KMS-11 (cell line): ENCODE measurements at regions not wholly inside any gene's neighbourhood (a gene's known extent, or its start where the extent isn't known, plus 50 kb on each side); places are given as distances from the start of the nearest gene placed in this dataset.

Experiments
- H2AFZ ChIP-seq: fragments of 200-600 bp; sonication (generic); 2 replicates; pipeline ENCODE4 v1.6.1; 2016; ENCODE audit warnings: antibody characterized with exemption, mixed run types, low read depth
- H3K27ac ChIP-seq: fragments of 200-600 bp; sonication (generic); 2 replicates; pipeline ENCODE4 v1.6.1; 2016; ENCODE audit warnings: mild to moderate bottlenecking, mixed run types
- H3K27me3 ChIP-seq: fragments of 200-600 bp; sonication (generic); 2 replicates; pipeline ENCODE4 v1.6.1; 2017; ENCODE audit warnings: mild to moderate bottlenecking, low read depth, mixed run types, moderate library complexity; ENCODE audit not compliant: insufficient read depth
- H3K36me3 ChIP-seq: fragments of 200-600 bp; sonication (generic); 2 replicates; pipeline ENCODE4 v1.6.1; 2017; ENCODE audit warnings: mild to moderate bottlenecking, mixed run types; ENCODE audit not compliant: insufficient read depth
- H3K4me1 ChIP-seq: fragments of 200-600 bp; sonication (generic); 2 replicates; pipeline ENCODE4 v1.6.1; 2016; ENCODE audit warnings: mild to moderate bottlenecking, low read depth, mixed run types; ENCODE audit not compliant: poor library complexity, severe bottlenecking
- H3K4me2 ChIP-seq: fragments of 200-600 bp; sonication (generic); 2 replicates; pipeline ENCODE4 v1.7.0; 2016; ENCODE audit warnings: mild to moderate bottlenecking, mixed run types
- H3K4me3 ChIP-seq: fragments of 200-600 bp; sonication (generic); IDR thresholded peaks from 2 replicates; pipeline ENCODE4 v1.6.1; 2017; ENCODE audit warnings: low read depth, low read length, mixed read lengths; ENCODE audit not compliant: insufficient read depth
- H3K79me2 ChIP-seq: fragments of 200-600 bp; sonication (generic); 2 replicates; pipeline ENCODE4 v1.6.1; 2016; ENCODE audit warnings: low read depth, mixed run types; ENCODE audit not compliant: insufficient read depth
- H3K9ac ChIP-seq: fragments of 200-600 bp; sonication (generic); 2 replicates; pipeline ENCODE4 v1.6.1; 2016; ENCODE audit warnings: mild to moderate bottlenecking, mixed run types
- H4K20me1 ChIP-seq: fragments of 200-600 bp; sonication (generic); 2 replicates; pipeline ENCODE4 v1.6.1; 2016; ENCODE audit warnings: mild to moderate bottlenecking, mixed run types; ENCODE audit not compliant: insufficient read depth
- TF ChIP-seq, protein P1 (sequence below): fragments of 200-600 bp; sonication (generic); conservative IDR thresholded peaks from 2 replicates; pipeline ENCODE4 v1.6.1; 2017; ENCODE audit warnings: low read depth, mild to moderate bottlenecking, antibody characterized with exemption, low read length, moderate library complexity, mixed read lengths

DNA sequence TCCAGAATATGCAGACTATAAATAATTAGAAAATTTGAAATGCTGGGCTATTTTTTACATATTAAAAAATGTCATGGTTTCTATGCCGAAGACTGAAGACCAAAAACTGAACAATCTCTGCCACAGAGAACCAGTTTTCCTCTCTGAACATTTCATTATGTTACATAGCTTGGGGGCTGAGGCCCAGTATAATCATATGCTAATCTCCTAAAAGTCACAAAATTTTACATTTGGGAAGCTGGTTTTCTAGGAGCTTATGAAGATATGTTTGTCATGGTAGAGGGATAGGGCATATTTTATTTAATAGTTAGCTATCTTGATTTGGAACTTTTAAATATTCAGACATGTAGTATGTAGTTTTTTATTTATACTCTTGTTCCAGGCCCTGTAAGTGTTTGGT is 167.8 kb downstream of the GPAT3 start:
- no peak overlapping the region for H3K9ac ChIP-seq
- no peaks in the 10 kb centered on the region for H4K20me1 ChIP-seq
- H2AFZ ChIP-seq = no peak overlapping the region
- no peak overlapping the region for H3K27ac ChIP-seq
- TF ChIP-seq, protein P1, sequence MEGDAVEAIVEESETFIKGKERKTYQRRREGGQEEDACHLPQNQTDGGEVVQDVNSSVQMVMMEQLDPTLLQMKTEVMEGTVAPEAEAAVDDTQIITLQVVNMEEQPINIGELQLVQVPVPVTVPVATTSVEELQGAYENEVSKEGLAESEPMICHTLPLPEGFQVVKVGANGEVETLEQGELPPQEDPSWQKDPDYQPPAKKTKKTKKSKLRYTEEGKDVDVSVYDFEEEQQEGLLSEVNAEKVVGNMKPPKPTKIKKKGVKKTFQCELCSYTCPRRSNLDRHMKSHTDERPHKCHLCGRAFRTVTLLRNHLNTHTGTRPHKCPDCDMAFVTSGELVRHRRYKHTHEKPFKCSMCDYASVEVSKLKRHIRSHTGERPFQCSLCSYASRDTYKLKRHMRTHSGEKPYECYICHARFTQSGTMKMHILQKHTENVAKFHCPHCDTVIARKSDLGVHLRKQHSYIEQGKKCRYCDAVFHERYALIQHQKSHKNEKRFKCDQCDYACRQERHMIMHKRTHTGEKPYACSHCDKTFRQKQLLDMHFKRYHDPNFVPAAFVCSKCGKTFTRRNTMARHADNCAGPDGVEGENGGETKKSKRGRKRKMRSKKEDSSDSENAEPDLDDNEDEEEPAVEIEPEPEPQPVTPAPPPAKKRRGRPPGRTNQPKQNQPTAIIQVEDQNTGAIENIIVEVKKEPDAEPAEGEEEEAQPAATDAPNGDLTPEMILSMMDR = no peak
- H3K79me2 ChIP-seq = no peaks in the 10 kb centered on the region
- H3K4me3 ChIP-seq = no peak overlapping the region
- H3K27me3 ChIP-seq = no peaks in the 10 kb centered on the region
- no peaks in the 10 kb centered on the region for H3K36me3 ChIP-seq
- H3K4me1 ChIP-seq = no peaks in the 10 kb centered on the region
- no peak overlapping the region for H3K4me2 ChIP-seq

DNA sequence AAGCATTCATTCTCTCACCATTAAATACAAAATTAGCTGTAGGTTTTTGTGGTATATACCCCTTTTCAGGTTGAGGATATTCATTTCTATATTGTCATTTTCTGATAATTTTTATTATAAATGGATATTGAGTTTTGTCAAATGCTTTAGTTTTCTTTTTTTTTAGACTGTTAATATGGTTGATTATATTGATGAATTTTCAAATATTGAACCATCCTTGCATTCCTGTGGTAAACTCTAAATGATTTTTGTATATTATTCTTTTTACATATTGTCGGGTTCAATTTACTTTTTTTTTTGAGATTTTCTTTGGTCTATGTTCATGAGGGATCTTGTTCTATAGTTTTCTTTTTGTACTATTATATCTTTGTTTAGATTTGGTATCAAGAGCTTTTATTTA is 165.1 kb downstream of the GPAT3 start:
- Histone ChIP-seq H3K4me1 (no peaks in the 10 kb centered on the region), H3K79me2 (no peaks in the 10 kb centered on the region), H3K27ac (no peak overlapping the region), H3K4me3 (no peak overlapping the region), H4K20me1 (no peaks in the 10 kb centered on the region), H3K4me2 (no peak overlapping the region), H3K36me3 (no peaks in the 10 kb centered on the region), H3K27me3 (no peaks in the 10 kb centered on the region), H2AFZ (no peak overlapping the region), H3K9ac (no peak overlapping the region)
- TF ChIP-seq, protein P1 = no peak

DNA sequence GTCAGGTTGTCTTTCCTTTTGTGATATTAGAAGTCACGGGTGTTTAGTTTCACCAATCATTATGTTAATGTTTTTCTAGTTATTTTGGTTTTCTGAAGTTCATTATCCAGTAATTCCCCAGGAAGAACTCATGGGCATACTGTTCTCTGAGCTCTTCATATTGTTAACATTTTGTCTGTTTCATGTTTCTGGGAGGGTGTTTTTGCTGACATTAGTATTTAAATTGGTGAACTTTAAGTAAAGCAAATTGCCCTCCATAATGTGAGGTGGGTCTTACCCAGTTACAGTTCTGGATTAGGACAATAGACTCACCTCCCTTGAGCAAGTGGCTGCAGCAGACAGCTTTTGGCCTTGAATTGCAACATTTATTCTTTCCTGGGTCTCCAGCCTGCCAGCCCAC is 163.4 kb downstream of the GPAT3 start:
- no peaks in the 10 kb centered on the region for H3K27me3 ChIP-seq
- no peaks in the 10 kb centered on the region for H3K79me2 ChIP-seq
- no peaks in the 10 kb centered on the region for H4K20me1 ChIP-seq
- H3K9ac ChIP-seq = no peak overlapping the region
- no peak overlapping the region for H3K4me2 ChIP-seq
- no peaks in the 10 kb centered on the region for H3K4me1 ChIP-seq
- H3K36me3 ChIP-seq = no peaks in the 10 kb centered on the region
- H3K27ac ChIP-seq = no peak overlapping the region
- no peak overlapping the region for H3K4me3 ChIP-seq
- H2AFZ ChIP-seq = no peak overlapping the region
- TF ChIP-seq, protein P1 = no peak

DNA sequence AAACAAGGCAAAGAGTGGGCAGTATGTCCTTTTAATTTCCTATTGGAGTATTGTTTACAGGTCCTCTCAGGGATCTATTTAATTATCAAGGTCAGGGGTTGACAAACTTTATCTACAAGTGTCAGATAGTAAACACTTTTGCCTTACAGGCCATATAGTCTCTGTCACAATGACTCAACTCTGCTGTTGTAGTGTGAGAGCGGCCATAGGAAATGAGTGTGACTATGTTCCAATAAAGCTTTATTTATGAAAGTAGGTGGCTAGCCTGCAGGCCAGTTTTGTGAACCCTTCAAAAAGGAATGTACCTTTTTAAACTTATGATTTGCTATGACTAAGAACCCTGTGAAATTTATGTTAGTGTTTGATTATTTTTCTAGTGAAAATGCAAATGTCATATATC is 156.1 kb downstream of the GPAT3 start:
- Histone ChIP-seq H3K27ac (no peak overlapping the region), H2AFZ (no peak overlapping the region), H3K4me1 (no peaks in the 10 kb centered on the region), H3K27me3 (no peaks in the 10 kb centered on the region), H3K4me2 (no peak overlapping the region), H4K20me1 (no peaks in the 10 kb centered on the region), H3K79me2 (no peaks in the 10 kb centered on the region), H3K4me3 (no peak overlapping the region), H3K36me3 (no peaks in the 10 kb centered on the region), H3K9ac (no peak overlapping the region)
- TF ChIP-seq, protein P1 = no peak

DNA sequence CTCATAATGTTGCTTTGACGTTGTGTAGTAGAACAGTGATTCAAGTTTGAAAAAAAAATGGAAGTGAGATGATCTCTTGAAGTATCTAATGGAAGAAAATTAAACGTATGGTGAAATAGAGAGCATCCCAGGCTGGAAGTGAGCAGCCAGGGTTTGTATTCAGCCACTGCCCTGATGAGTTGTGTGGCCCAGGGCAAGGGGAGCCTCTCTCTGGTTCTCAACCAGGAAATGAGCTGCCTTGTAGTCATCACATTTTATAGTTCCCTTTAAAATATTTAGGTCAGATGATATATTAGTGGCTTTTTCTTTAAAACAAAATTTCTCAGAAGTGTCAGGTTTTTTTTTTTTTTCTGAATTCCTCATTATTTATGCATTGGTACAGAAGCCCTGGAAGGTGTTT is 150.3 kb downstream of the GPAT3 start:
- Histone ChIP-seq H3K27ac (no peak overlapping the region), H3K9ac (no peak overlapping the region), H3K79me2 (no peaks in the 10 kb centered on the region), H3K4me1 (no peaks in the 10 kb centered on the region), H4K20me1 (no peaks in the 10 kb centered on the region), H3K4me3 (no peak overlapping the region), H3K4me2 (no peak overlapping the region), H2AFZ (no peak overlapping the region), H3K36me3 (no peaks in the 10 kb centered on the region), H3K27me3 (no peaks in the 10 kb centered on the region)
- TF ChIP-seq, protein P1 = no peak
